ENCODE measurements at regions not wholly inside any gene's neighbourhood (a gene's known extent, or its start where the extent isn't known, plus 50 kb on each side); places are given as distances from the start of the nearest gene placed in this dataset.

GRCh38 chr5:174310706-174311105, 265.2 kb downstream of the NSG2 start:
- DNase-seq (ENCODE audit: low read depth in 2 of 2), result no peak

- no peak for DNase-seq (ENCODE audit: low read depth in 2 of 2)
Observed at GRCh38 chr5:174311121-174311520, 265.6 kb downstream of the NSG2 start.

GRCh38 chr5:174311531-174312269, 266.2 kb downstream of the NSG2 start:
- DNase-seq (ENCODE audit: low read depth in 2 of 2), result peak; percentile 3 to 22

GRCh38 chr5:174312270-174312617, 266.7 kb downstream of the NSG2 start:
- no peak for DNase-seq (ENCODE audit: low read depth in 2 of 2)

GRCh38 chr5:174312641-174313040, 267.1 kb downstream of the NSG2 start:
- DNase-seq (ENCODE audit: low read depth in 2 of 2), result no peak

GRCh38 chr5:174313615-174314014, 268.1 kb downstream of the NSG2 start:
- DNase-seq (ENCODE audit: low read depth in 2 of 2), result no peak

GRCh38 chr5:174314261-174314660, 268.8 kb downstream of the NSG2 start:
- no peak for DNase-seq (ENCODE audit: low read depth in 2 of 2)

GRCh38 chr5:174315471-174315870, 270.0 kb downstream of the NSG2 start:
- no peak for DNase-seq (ENCODE audit: low read depth in 2 of 2)

- DNase-seq (ENCODE audit: low read depth in 2 of 2), result no peak
Observed at GRCh38 chr5:174315871-174316270, 270.4 kb downstream of the NSG2 start.

GRCh38 chr5:174316326-174316725, 270.8 kb downstream of the NSG2 start:
- DNase-seq (ENCODE audit: low read depth in 2 of 2), result no peak

GRCh38 chr5:174317256-174317894, 271.9 kb downstream of the NSG2 start:
- no peak for DNase-seq (ENCODE audit: low read depth in 2 of 2)

GRCh38 chr5:174318578-174318977, 273.1 kb downstream of the NSG2 start:
- DNase-seq (ENCODE audit: low read depth in 2 of 2), result no peak

- DNase-seq (ENCODE audit: low read depth in 2 of 2), result no peak
Observed at GRCh38 chr5:174319551-174319950, 274.0 kb downstream of the NSG2 start.

GRCh38 chr5:174320051-174320450, 274.5 kb downstream of the NSG2 start:
- DNase-seq (ENCODE audit: low read depth in 2 of 2), result no peak

GRCh38 chr5:174323878-174324281, 278.4 kb downstream of the NSG2 start:
- no peak for DNase-seq (ENCODE audit: low read depth in 2 of 2)

- DNase-seq (ENCODE audit: low read depth in 2 of 2), result no peak
Observed at GRCh38 chr5:174324680-174325079, 279.2 kb downstream of the NSG2 start.

- no peak for DNase-seq (ENCODE audit: low read depth in 2 of 2)
Observed at GRCh38 chr5:174325431-174325830, 279.9 kb downstream of the NSG2 start.

GRCh38 chr5:174325961-174326360, 280.5 kb downstream of the NSG2 start:
- no peak for DNase-seq (ENCODE audit: low read depth in 2 of 2)

- no peak for DNase-seq (ENCODE audit: low read depth in 2 of 2)
Observed at GRCh38 chr5:174326372-174326771, 280.9 kb downstream of the NSG2 start.

- DNase-seq (ENCODE audit: low read depth in 2 of 2), result no peak
Observed at GRCh38 chr5:174327317-174327864, 281.9 kb downstream of the NSG2 start.

- no peak for DNase-seq (ENCODE audit: low read depth in 2 of 2)
Observed at GRCh38 chr5:174327896-174328295, 282.4 kb downstream of the NSG2 start.

GRCh38 chr5:174328631-174329299, 283.3 kb downstream of the NSG2 start:
- no peak for DNase-seq (ENCODE audit: low read depth in 2 of 2)

GRCh38 chr5:174329738-174330137, 284.2 kb downstream of the NSG2 start:
- no peak for DNase-seq (ENCODE audit: low read depth in 2 of 2)
